HEK293T (cell line): ENCODE measurements at regions not wholly inside any gene's neighbourhood (a gene's known extent, or its start where the extent isn't known, plus 50 kb on each side); places are given as distances from the start of the nearest gene placed in this dataset.

Experiments used
- CTCF ChIA-PET: fragments of 350-600 bp; formaldehyde crosslinking; extraction: SDS; loops from one replicate; lab custom pipeline; 2021; ENCODE audit warnings: antibody characterized with exemption, inconsistent platforms; lab: Yijun Ruan, JAX
- POLR2A ChIA-PET: fragments of 350-600 bp; formaldehyde crosslinking; extraction: SDS; loops from one replicate; lab custom pipeline; 2020; ENCODE audit warnings: antibody characterized with exemption, inconsistent platforms; lab: Yijun Ruan, JAX
- DNase-seq: peaks from one replicate; pipeline ENCODE4 v3.0.0; 2012; ENCODE audit warnings: mixed read lengths; ENCODE audit errors: extremely low spot score
- ARNT ChIP-seq: fragments of 450-650 bp; IDR thresholded peaks from 2 replicates; pipeline ENCODE4 v1.6.1; 2017; ENCODE audit warnings: mild to moderate bottlenecking
- BHLHE40 ChIP-seq: fragments of 450-650 bp; IDR thresholded peaks from 2 replicates; pipeline ENCODE4 v1.6.1; 2016; ENCODE audit warnings: mild to moderate bottlenecking, moderate library complexity, borderline replicate concordance
- CTBP1 ChIP-seq: fragments of 450-650 bp; IDR thresholded peaks from 2 replicates; pipeline ENCODE4 v1.6.1; 2016; ENCODE audit warnings: borderline replicate concordance
- ELF4 ChIP-seq: fragments of 450-650 bp; IDR thresholded peaks from 2 replicates; pipeline ENCODE4 v1.6.1; 2017; ENCODE audit warnings: antibody characterized with exemption
- FOXA1 ChIP-seq: fragments of 450-650 bp; IDR thresholded peaks from 2 replicates; pipeline ENCODE4 v1.6.1; 2016; ENCODE audit warnings: mild to moderate bottlenecking
- FOXK2 ChIP-seq: fragments of 450-650 bp; IDR thresholded peaks from 2 replicates; pipeline ENCODE4 v1.6.1; 2016; ENCODE audit warnings: mild to moderate bottlenecking
- FOXM1 ChIP-seq: fragments of 450-650 bp; IDR thresholded peaks from 2 replicates; pipeline ENCODE4 v1.6.1; 2017; ENCODE audit warnings: mild to moderate bottlenecking, borderline replicate concordance
- HDGF ChIP-seq: fragments of 450-650 bp; IDR thresholded peaks from 2 replicates; pipeline ENCODE4 v1.6.1; 2017; ENCODE audit warnings: antibody characterized with exemption, borderline replicate concordance
- L3MBTL2 ChIP-seq: fragments of 450-650 bp; conservative IDR thresholded peaks from 2 replicates; pipeline ENCODE4 v1.6.1; 2016; ENCODE audit warnings: mild to moderate bottlenecking
- LEF1 ChIP-seq: fragments of 450-650 bp; IDR thresholded peaks from 2 replicates; pipeline ENCODE4 v1.6.1; 2017; ENCODE audit warnings: mild to moderate bottlenecking, borderline replicate concordance
- NFRKB ChIP-seq: fragments of 450-650 bp; IDR thresholded peaks from 2 replicates; pipeline ENCODE4 v1.6.1; 2016; ENCODE audit warnings: mild to moderate bottlenecking, moderate library complexity
- SP1 ChIP-seq: fragments of 450-650 bp; IDR thresholded peaks from 2 replicates; pipeline ENCODE4 v1.6.1; 2017
- SUZ12 ChIP-seq: fragments of 450-650 bp; IDR thresholded peaks from 2 replicates; pipeline ENCODE4 v1.6.1; 2016; ENCODE audit warnings: mild to moderate bottlenecking
- TARDBP ChIP-seq: fragments of 450-650 bp; IDR thresholded peaks from 2 replicates; pipeline ENCODE4 v1.6.1; 2016
- ZNF384 ChIP-seq: fragments of 450-650 bp; IDR thresholded peaks from 2 replicates; pipeline ENCODE4 v1.6.1; 2016
- TF ChIP-seq, protein P1 (sequence below): fragments of 450-650 bp; IDR thresholded peaks from 2 replicates; pipeline ENCODE4 v1.6.1; 2016

DNA sequence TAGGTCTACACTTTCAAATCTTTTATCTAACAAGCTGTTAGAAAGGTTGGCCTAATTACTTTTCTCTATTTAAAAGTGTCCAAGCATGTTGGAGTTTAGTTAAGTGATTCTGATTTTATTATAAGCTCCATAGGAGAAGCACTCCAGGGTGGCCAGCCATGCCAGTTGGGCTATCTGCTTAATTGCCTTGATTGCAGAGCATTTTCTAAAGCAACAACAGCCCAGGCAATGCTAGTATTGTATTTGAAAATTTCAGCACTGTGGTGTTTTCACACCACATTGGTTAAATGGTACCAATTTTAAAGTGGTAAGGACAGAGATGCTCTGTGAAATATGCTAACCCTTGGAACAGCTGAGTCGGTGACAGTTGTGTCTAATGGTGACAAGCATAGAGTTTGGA lies 510.5 kb upstream of the CDH8 start:
- CTCF ChIA-PET: no interaction called here
- TF ChIP-seq ZNF384 (no peak), HDGF (no peak), CTBP1 (no peak), BHLHE40 (no peak), FOXM1 (no peak)
- DNase-seq: no peak
- POLR2A ChIA-PET: no interaction called here

GRCh38 chr16:62545039-62545438 lies 508.8 kb upstream of the CDH8 start:
- TF ChIP-seq TARDBP (no peak), BHLHE40 (no peak), ZNF384 (no peak), L3MBTL2 (no peak), ARNT (no peak), LEF1 (no peak), NFRKB (no peak), FOXK2 (no peak), FOXA1 (no peak), HDGF (no peak), FOXM1 (no peak), SP1 (no peak), SUZ12 (no peak), CTBP1 (no peak), ELF4 (no peak)
- TF ChIP-seq, protein P1, sequence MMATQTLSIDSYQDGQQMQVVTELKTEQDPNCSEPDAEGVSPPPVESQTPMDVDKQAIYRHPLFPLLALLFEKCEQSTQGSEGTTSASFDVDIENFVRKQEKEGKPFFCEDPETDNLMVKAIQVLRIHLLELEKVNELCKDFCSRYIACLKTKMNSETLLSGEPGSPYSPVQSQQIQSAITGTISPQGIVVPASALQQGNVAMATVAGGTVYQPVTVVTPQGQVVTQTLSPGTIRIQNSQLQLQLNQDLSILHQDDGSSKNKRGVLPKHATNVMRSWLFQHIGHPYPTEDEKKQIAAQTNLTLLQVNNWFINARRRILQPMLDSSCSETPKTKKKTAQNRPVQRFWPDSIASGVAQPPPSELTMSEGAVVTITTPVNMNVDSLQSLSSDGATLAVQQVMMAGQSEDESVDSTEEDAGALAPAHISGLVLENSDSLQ: no peak
- ChIA-PET CTCF (no interaction called here), POLR2A (no interaction called here)
- no peak for DNase-seq

DNA sequence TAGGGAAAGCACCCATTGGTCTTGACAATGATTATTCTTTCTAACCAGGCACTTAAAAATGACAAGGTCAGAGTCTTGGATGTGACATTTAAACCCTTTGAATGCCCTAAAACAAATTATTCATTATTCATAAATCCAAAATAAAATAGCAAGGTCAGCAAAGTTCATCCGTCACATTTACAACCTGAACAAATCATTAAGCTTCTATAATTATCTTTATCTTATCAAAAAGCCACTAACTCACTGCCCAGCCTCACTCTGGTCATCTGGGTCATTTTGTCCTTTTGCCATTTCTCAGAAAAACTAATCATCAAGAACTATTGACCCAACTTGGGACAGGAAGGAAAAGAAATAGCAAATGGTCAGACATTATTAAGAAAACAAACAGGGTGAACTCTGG lies 507.3 kb upstream of the CDH8 start:
- DNase-seq: no peak
- TF ChIP-seq FOXM1: no peak
- no peak for TF ChIP-seq TARDBP
- TF ChIP-seq CTBP1: no peak
- no peak for TF ChIP-seq FOXA1
- no peak for TF ChIP-seq L3MBTL2
- no peak for TF ChIP-seq ZNF384
- TF ChIP-seq BHLHE40: no peak
- CTCF ChIA-PET: no interaction called here
- POLR2A ChIA-PET: no interaction called here

GRCh38 chr16:62539657-62540056 lies 503.4 kb upstream of the CDH8 start:
- POLR2A ChIA-PET: no interaction called here
- DNase-seq: no peak
- TF ChIP-seq TARDBP (no peak), NFRKB (no peak), CTBP1 (no peak), ARNT (no peak), ELF4 (no peak), HDGF (no peak), FOXA1 (no peak), L3MBTL2 (no peak), BHLHE40 (no peak), LEF1 (no peak), SUZ12 (no peak)
- CTCF ChIA-PET: no interaction called here

- ChIA-PET POLR2A (no interaction called here), CTCF (no interaction called here)
- DNase-seq: no peak
- TF ChIP-seq CTBP1 (no peak), FOXA1 (no peak), SUZ12 (no peak)
These were observed 494.2 kb upstream of the CDH8 start for GRCh38 chr16:62530426-62530825.

DNA sequence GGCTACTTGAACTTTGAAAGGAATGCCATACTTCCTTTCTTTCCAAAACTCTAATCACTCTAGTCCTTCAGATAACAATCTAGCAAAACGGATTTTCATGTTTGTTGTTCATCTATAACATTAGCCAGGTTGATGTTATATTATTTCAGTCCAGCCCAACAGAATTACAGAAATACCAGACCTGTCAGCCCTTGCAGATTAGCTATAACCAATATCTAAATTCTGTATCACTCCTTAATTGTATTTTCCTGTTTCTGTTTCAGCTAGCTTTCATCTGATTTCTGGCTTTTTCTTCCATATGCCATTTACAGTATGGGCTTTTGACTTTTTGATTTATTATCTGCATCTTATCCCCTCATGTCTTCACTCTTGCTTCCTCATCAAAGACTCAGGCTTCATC lies 479.8 kb upstream of the CDH8 start:
- POLR2A ChIA-PET: no interaction called here
- DNase-seq: no peak
- CTCF ChIA-PET: no interaction called here
- TF ChIP-seq SP1 (no peak), FOXM1 (no peak), SUZ12 (no peak), ZNF384 (no peak)

- no peak for DNase-seq
- ChIA-PET POLR2A (no interaction called here), CTCF (no interaction called here)
- TF ChIP-seq CTBP1 (no peak), ZNF384 (no peak), BHLHE40 (no peak), TARDBP (no peak), FOXM1 (no peak), SUZ12 (no peak), ELF4 (no peak), HDGF (no peak), ARNT (no peak), SP1 (no peak), L3MBTL2 (no peak), FOXK2 (no peak), NFRKB (no peak), FOXA1 (no peak), LEF1 (no peak)
- TF ChIP-seq, protein P1: no peak
These were observed 466.8 kb upstream of the CDH8 start for GRCh38 chr16:62503073-62503472.
